Smooth muscle cell (in vitro differentiated cells): ENCODE measurements at regions not wholly inside any gene's neighbourhood (a gene's known extent, or its start where the extent isn't known, plus 50 kb on each side); places are given as distances from the start of the nearest gene placed in this dataset.
"Not testable (repeated sequence)": the region's sequence is repeated elsewhere in the genome, so short reads cannot be mapped to it uniquely, and the experiment has no call there.

ENCODE experiments used
- DNase-seq: peaks from one replicate; lab custom pipeline; 2025; ENCODE audit not compliant: unreplicated experiment; lab: John Stamatoyannopoulos, UW
- H2AFZ ChIP-seq: fragments of 200-600 bp; sonication (generic); 2 replicates; pipeline ENCODE4 v1.6.0; 2016; ENCODE audit warnings: antibody characterized with exemption, low read depth, mild to moderate bottlenecking
- H3F3A ChIP-seq: fragments of 200-600 bp; sonication (generic); 2 replicates; pipeline ENCODE4 v1.6.0; 2017; ENCODE audit warnings: antibody characterized with exemption, low read depth
- H3K27ac ChIP-seq: fragments of 200-600 bp; sonication (generic); 2 replicates; pipeline ENCODE4 v1.5.1; 2016; ENCODE audit warnings: low read depth, mild to moderate bottlenecking
- H3K27me3 ChIP-seq: fragments of 200-600 bp; sonication (generic); 2 replicates; pipeline ENCODE4 v1.6.1; 2016; ENCODE audit warnings: low read depth, mild to moderate bottlenecking
- H3K36me3 ChIP-seq: fragments of 200-600 bp; sonication (generic); 2 replicates; pipeline ENCODE4 v1.5.1; 2016; ENCODE audit warnings: low read depth
- H3K4me1 ChIP-seq: fragments of 200-600 bp; sonication (generic); 2 replicates; pipeline ENCODE4 v1.5.1; 2016; ENCODE audit warnings: low read depth
- H3K4me2 ChIP-seq: fragments of 200-600 bp; sonication (generic); 2 replicates; pipeline ENCODE4 v1.6.0; 2016; ENCODE audit warnings: mild to moderate bottlenecking
- H3K4me3 ChIP-seq: fragments of 200-600 bp; sonication (generic); 2 replicates; pipeline ENCODE4 v1.5.1; 2016; ENCODE audit warnings: mild to moderate bottlenecking
- H3K79me2 ChIP-seq: fragments of 200-600 bp; sonication (generic); 2 replicates; pipeline ENCODE4 v1.6.0; 2016; ENCODE audit warnings: low read depth, mild to moderate bottlenecking
- H3K9ac ChIP-seq: fragments of 200-600 bp; sonication (generic); 2 replicates; pipeline ENCODE4 v1.6.0; 2016; ENCODE audit warnings: low read depth
- H3K9me3 ChIP-seq: fragments of 200-600 bp; sonication (generic); replicated peaks from 2 replicates; pipeline ENCODE4 v1.5.1; 2016; ENCODE audit warnings: low read depth
- H4K20me1 ChIP-seq: fragments of 200-600 bp; sonication (generic); 2 replicates; pipeline ENCODE4 v1.6.0; 2016; ENCODE audit warnings: low read depth
- CTCF ChIP-seq: fragments of 200-600 bp; sonication (generic); IDR thresholded peaks from 2 replicates; pipeline ENCODE4 v1.5.1; 2017; ENCODE audit warnings: borderline replicate concordance, mild to moderate bottlenecking, antibody characterized with exemption; ENCODE audit not compliant: insufficient read depth, poor library complexity, severe bottlenecking
- WGBS: methylation state at CpG from one replicate; pipeline ENCODE4 v1.1.7; 2016; ENCODE audit warnings: low lambda C conversion rate; 5-methylcytosine and 5-hydroxymethylcytosine counted together

GRCh38 chr5:111830333-111830732 is 73.3 kb upstream of the NREP start:
- 52% methylated on average over 1 of the region's 1 CpG for WGBS
- DNase-seq = no peak
- H3K9ac ChIP-seq = peak overlapping the region; percentile 10

GRCh38 chr5:111829701-111830100 is 72.7 kb upstream of the NREP start:
- no peak for DNase-seq
- Histone ChIP-seq H4K20me1 (no peaks in the 10 kb centered on the region), H3K27me3 (no peaks in the 10 kb centered on the region), H3K4me2 (no peak overlapping the region), H3K27ac (peak overlapping the region; percentile 67), H3K9ac (peak overlapping the region; percentile 10), H3F3A (no peaks in the 10 kb centered on the region), H3K79me2 (no peaks in the 10 kb centered on the region), H2AFZ (no peak overlapping the region), H3K4me1 (no peaks in the 10 kb centered on the region), H3K36me3 (no peaks in the 10 kb centered on the region), H3K4me3 (no peak overlapping the region), H3K9me3 (no peaks in the 10 kb centered on the region)
- WGBS = 72% methylated on average over 1 of the region's 1 CpG
- TF ChIP-seq CTCF = no peak

More at GRCh38 chr5:111830333-111830732, 73.3 kb upstream of the NREP start:
- no peak overlapping the region for H3K4me2 ChIP-seq
- no peak overlapping the region for H2AFZ ChIP-seq
- no peaks in the 10 kb centered on the region for H3K27me3 ChIP-seq
- TF ChIP-seq CTCF = no peak
- no peaks in the 10 kb centered on the region for H3K4me1 ChIP-seq
- no peaks in the 10 kb centered on the region for H3F3A ChIP-seq
- no peaks in the 10 kb centered on the region for H3K9me3 ChIP-seq
- H3K4me3 ChIP-seq = no peak overlapping the region
- no peaks in the 10 kb centered on the region for H3K36me3 ChIP-seq
- peak overlapping the region; percentile 67 for H3K27ac ChIP-seq
- H3K79me2 ChIP-seq = no peaks in the 10 kb centered on the region
- no peaks in the 10 kb centered on the region for H4K20me1 ChIP-seq

GRCh38 chr5:111826064-111826463 is 69.1 kb upstream of the NREP start:
- Histone ChIP-seq H3K4me1 (no peaks in the 10 kb centered on the region), H2AFZ (no peak overlapping the region), H3K9me3 (no peaks in the 10 kb centered on the region), H3K4me2 (no peak overlapping the region), H3K27ac (no peak overlapping the region), H3K4me3 (no peak overlapping the region), H3F3A (no peaks in the 10 kb centered on the region), H3K79me2 (no peaks in the 10 kb centered on the region), H4K20me1 (no peaks in the 10 kb centered on the region), H3K27me3 (no peaks in the 10 kb centered on the region), H3K36me3 (no peaks in the 10 kb centered on the region), H3K9ac (no peak overlapping the region)
- no peak for TF ChIP-seq CTCF
- 93% methylated on average over 6 of the region's 6 CpGs for WGBS
- DNase-seq = no peak

GRCh38 chr5:111820072-111820471 is 63.1 kb upstream of the NREP start:
- H3K4me2 ChIP-seq = no peak overlapping the region
- no peaks in the 10 kb centered on the region for H3K79me2 ChIP-seq
- 68% methylated on average over 5 of the region's 5 CpGs for WGBS
- H3K4me1 ChIP-seq = no peaks in the 10 kb centered on the region
- no peak for DNase-seq
- no peak overlapping the region for H3K9ac ChIP-seq
- H3K9me3 ChIP-seq = no peaks in the 10 kb centered on the region
- no peak overlapping the region for H3K27ac ChIP-seq
- no peaks in the 10 kb centered on the region for H4K20me1 ChIP-seq
- H3K27me3 ChIP-seq = no peaks in the 10 kb centered on the region
- no peak overlapping the region for H3K4me3 ChIP-seq
- H2AFZ ChIP-seq = peak overlapping the region; percentile 79
- H3K36me3 ChIP-seq = no peaks in the 10 kb centered on the region
- TF ChIP-seq CTCF = no peak
- no peaks in the 10 kb centered on the region for H3F3A ChIP-seq

GRCh38 chr5:111819028-111819427 is 62.0 kb upstream of the NREP start:
- H2AFZ ChIP-seq, H3K27me3 ChIP-seq, H3K79me2 ChIP-seq, H3K9ac ChIP-seq, H3K4me3 ChIP-seq, DNase-seq, H3K4me1 ChIP-seq, H3F3A ChIP-seq, H3K4me2 ChIP-seq, H4K20me1 ChIP-seq, H3K36me3 ChIP-seq, H3K9me3 ChIP-seq, H3K27ac ChIP-seq: not testable (repeated sequence)
- WGBS = 92% methylated on average over 1 of the region's 1 CpG
